OCI-LY7 (cell line): ENCODE measurements at regions not wholly inside any gene's neighbourhood (a gene's known extent, or its start where the extent isn't known, plus 50 kb on each side); places are given as distances from the start of the nearest gene placed in this dataset.

ENCODE experiments used
- BruUV-seq: library from RNA; stranded (reverse); fragments of 400-500 nt; replicated peaks from 2 replicates; lab custom pipeline; 2021; lab: Mats Ljungman, UMichigan
- CTCF ChIA-PET: fragments of 300-600 bp; sonication (Branson Sonifier 250); formaldehyde crosslinking; loops from one replicate; lab custom pipeline; 2022; ENCODE audit warnings: antibody characterized with exemption; ENCODE audit not compliant: unreplicated experiment; lab: Charles Lee
- POLR2A ChIA-PET: fragments of 300-600 bp; sonication (Branson Sonifier 250); formaldehyde crosslinking; loops from one replicate; lab custom pipeline; 2022; ENCODE audit warnings: antibody characterized with exemption; lab: Charles Lee
- DNase-seq: peaks from one replicate; pipeline ENCODE4 v3.0.0-alpha.2; 2015; ENCODE audit warnings: low spot score
- H2AFZ ChIP-seq: fragments of 200-600 bp; sonication (generic), shearing (Covaris generic); 2 replicates; pipeline ENCODE4 v1.6.1; 2014; ENCODE audit warnings: mild to moderate bottlenecking, antibody characterized with exemption, low read length, moderate library complexity
- H3K27ac ChIP-seq: fragments of 200-600 bp; sonication (generic); 2 replicates; pipeline ENCODE4 v1.5.1; 2014; ENCODE audit warnings: mixed run types, low read depth, mild to moderate bottlenecking, moderate library complexity, low read length, inconsistent platforms; ENCODE audit not compliant: poor library complexity, severe bottlenecking
- H3K36me3 ChIP-seq: fragments of 200-600 bp; sonication (generic); 2 replicates; pipeline ENCODE4 v1.6.1; 2014; ENCODE audit warnings: mild to moderate bottlenecking, antibody characterized with exemption, low read length, moderate library complexity, mixed read lengths; ENCODE audit not compliant: insufficient read depth
- H3K4me1 ChIP-seq: fragments of 200-600 bp; sonication (generic); 2 replicates; pipeline ENCODE4 v1.5.1; 2014; ENCODE audit warnings: mild to moderate bottlenecking, low read length; ENCODE audit not compliant: insufficient read depth, poor library complexity, severe bottlenecking
- H3K4me2 ChIP-seq: fragments of 200-600 bp; sonication (generic); 2 replicates; pipeline ENCODE4 v1.6.1; 2014; ENCODE audit warnings: mild to moderate bottlenecking, low read length
- H3K4me3 ChIP-seq: fragments of 200-600 bp; sonication (generic); 2 replicates; pipeline ENCODE4 v1.5.1; 2014; ENCODE audit warnings: mild to moderate bottlenecking, low read depth, low read length; ENCODE audit not compliant: poor library complexity, severe bottlenecking
- H3K79me2 ChIP-seq: fragments of 200-600 bp; sonication (generic); 2 replicates; pipeline ENCODE4 v1.6.1; 2016; ENCODE audit warnings: low read depth, mild to moderate bottlenecking, low read length, moderate library complexity, mixed read lengths; ENCODE audit not compliant: insufficient read depth
- H3K9me2 ChIP-seq: fragments of 200-600 bp; sonication (generic); 2 replicates; pipeline ENCODE4 v1.6.1; 2016; ENCODE audit warnings: mild to moderate bottlenecking, low read length, mixed read lengths; ENCODE audit not compliant: insufficient read depth
- H3K9me3 ChIP-seq: fragments of 200-600 bp; sonication (generic); 2 replicates; pipeline ENCODE4 v1.6.1; 2014; ENCODE audit warnings: mild to moderate bottlenecking, mixed run types, low read length, mixed read lengths
- H4K20me1 ChIP-seq: fragments of 200-600 bp; sonication (generic); 2 replicates; pipeline ENCODE4 v1.6.1; 2014; ENCODE audit warnings: mild to moderate bottlenecking, antibody characterized with exemption, low read length, moderate library complexity, mixed read lengths; ENCODE audit not compliant: insufficient read depth
- CTCF ChIP-seq: fragments of 200-600 bp; sonication (generic); conservative IDR thresholded peaks from 2 replicates; pipeline ENCODE4 v1.5.1; 2014; ENCODE audit warnings: mild to moderate bottlenecking, antibody characterized with exemption, low read length, moderate library complexity, mixed read lengths
- EZH2phosphoT487 ChIP-seq: fragments of 200-600 bp; sonication (generic); IDR thresholded peaks from 2 replicates; pipeline ENCODE4 v1.6.1; 2018; ENCODE audit warnings: low read depth, borderline replicate concordance, mild to moderate bottlenecking, mixed run types, antibody characterized with exemption, low read length, moderate library complexity, mixed read lengths
- intact Hi-C: fragments of 100-400 bp; cut with micrococcal nuclease; formaldehyde crosslinking; loops from one replicate; pipeline ENCODE4 v1.10.0; 2022; ENCODE audit not compliant: unreplicated experiment

- CTCF ChIA-PET = no interaction called here
- H4K20me1 ChIP-seq = no peaks in the 10 kb centered on the region
- H3K4me1 ChIP-seq = no peaks in the 10 kb centered on the region
- no peak for DNase-seq
- TF ChIP-seq CTCF = no peak
- no peak for TF ChIP-seq EZH2phosphoT487
- H3K27ac ChIP-seq = no peak overlapping the region
- no peaks in the 10 kb centered on the region for H3K9me2 ChIP-seq
- no peaks in the 10 kb centered on the region for H3K79me2 ChIP-seq
- intact Hi-C loops = no loop called here
- POLR2A ChIA-PET = no interaction called here
- no peaks in the 10 kb centered on the region for H3K36me3 ChIP-seq
- H3K9me3 ChIP-seq = no peaks in the 10 kb centered on the region
- H3K4me3 ChIP-seq = no peak overlapping the region
- H2AFZ ChIP-seq = no peak overlapping the region
- H3K4me2 ChIP-seq = no peak overlapping the region
- no TSS peak for BruUV-seq
These were observed 945.9 kb downstream of the GRID1 start for GRCh38 chr10:85420501-85421191.

GRCh38 chr10:85421421-85421820, 945.2 kb downstream of the GRID1 start:
- H4K20me1 ChIP-seq = no peaks in the 10 kb centered on the region
- H3K9me3 ChIP-seq = no peaks in the 10 kb centered on the region
- BruUV-seq = no TSS peak
- no peaks in the 10 kb centered on the region for H3K79me2 ChIP-seq
- TF ChIP-seq EZH2phosphoT487 = no peak
- TF ChIP-seq CTCF = no peak
- no peak overlapping the region for H3K4me2 ChIP-seq
- H2AFZ ChIP-seq = no peak overlapping the region
- H3K27ac ChIP-seq = no peak overlapping the region
- no peaks in the 10 kb centered on the region for H3K9me2 ChIP-seq
- no peak for DNase-seq
- no peaks in the 10 kb centered on the region for H3K36me3 ChIP-seq
- ChIA-PET CTCF (no interaction called here), POLR2A (interaction anchor here (0.9 kb wide), 1 partner anchor 71 kb away, joined by 3 read pairs; no protein-coding TSS in a partner anchor)
- no peak overlapping the region for H3K4me3 ChIP-seq
- H3K4me1 ChIP-seq = no peaks in the 10 kb centered on the region
- intact Hi-C loops = no loop called here

DNA sequence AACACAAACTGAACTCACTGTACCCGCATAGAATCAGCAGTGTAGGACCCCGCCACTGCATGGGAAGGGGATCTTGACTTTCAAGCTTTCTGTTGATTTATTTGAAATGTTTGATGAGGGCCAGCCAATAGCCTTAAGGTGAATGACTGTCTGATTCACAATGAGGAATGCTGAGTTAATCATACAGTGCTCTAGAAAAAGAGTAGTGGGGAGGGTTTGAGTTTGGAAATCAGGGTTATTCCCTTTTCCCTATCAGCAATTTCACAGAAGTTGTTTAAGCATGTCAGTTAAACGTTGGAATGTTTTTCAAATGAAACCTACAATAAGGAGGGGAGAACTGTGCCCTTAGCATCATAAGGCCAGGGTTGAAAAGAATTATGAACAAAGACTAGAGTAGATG, 937.5 kb downstream of the GRID1 start:
- Histone ChIP-seq H3K9me3 (no peaks in the 10 kb centered on the region), H2AFZ (no peak overlapping the region), H3K4me1 (no peaks in the 10 kb centered on the region), H3K4me2 (no peak overlapping the region), H3K36me3 (no peaks in the 10 kb centered on the region), H3K79me2 (no peaks in the 10 kb centered on the region), H3K9me2 (no peaks in the 10 kb centered on the region), H3K4me3 (no peak overlapping the region), H3K27ac (no peak overlapping the region), H4K20me1 (no peaks in the 10 kb centered on the region)
- no TSS peak for BruUV-seq
- TF ChIP-seq CTCF (no peak), EZH2phosphoT487 (no peak)
- no peak for DNase-seq
- POLR2A ChIA-PET = interaction anchor here (1.0 kb wide), 1 partner anchor 1714 kb away, joined by 4 read pairs; no protein-coding TSS in a partner anchor
- CTCF ChIA-PET = no interaction called here
- intact Hi-C loops = no loop called here
